ENCODE measurements at regions not wholly inside any gene's neighbourhood (a gene's known extent, or its start where the extent isn't known, plus 50 kb on each side); places are given as distances from the start of the nearest gene placed in this dataset.

DNA sequence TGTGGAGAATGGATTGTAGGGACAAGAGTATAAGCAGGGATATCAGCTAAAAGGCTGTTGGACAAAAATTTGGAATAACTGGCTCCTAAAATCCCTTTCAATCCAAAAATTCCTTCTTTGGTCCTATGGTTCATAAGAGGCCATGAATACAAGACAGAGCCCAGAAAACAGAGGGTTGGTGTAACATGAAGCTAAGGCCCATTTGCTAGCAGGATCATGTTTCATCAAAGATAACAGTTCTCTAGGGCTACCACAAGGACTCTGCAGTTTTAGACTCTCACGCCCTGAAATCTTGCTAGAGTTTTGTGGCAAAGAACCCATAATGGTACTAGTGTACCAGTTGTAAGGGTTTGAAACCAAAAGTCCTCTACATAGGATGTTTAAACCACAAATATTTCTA, 327.8 kb upstream of the TBX18 start:
- Histone ChIP-seq H3K4me1 (ENCODE audit: insufficient read depth, low read length) (no peaks in the 10 kb centered on the region), H3K9me3 (ENCODE audit: control insufficient read depth in 1 of 2, insufficient read depth in 1 of 2, low read length in 2 of 2) (peaks cover 0 to 10% of the 10 kb centered on the region in 2 experiments), H3K4me3 (ENCODE audit: low read length) (no peak overlapping the region), H3K36me3 (ENCODE audit: insufficient read depth, low read length) (no peaks in the 10 kb centered on the region), H3K27me3 (ENCODE audit: control insufficient read depth in 1 of 2, insufficient read depth in 2 of 2, low read length in 2 of 2) (no peaks in the 10 kb centered on the region), H3K27ac (ENCODE audit: low read depth in 1 of 2, low read length in 2 of 2) (no peak overlapping the region)
- Mint-ChIP-seq H3K36me3 (ENCODE audit: low read depth) (no peaks in the 10 kb centered on the region), H3K27ac (no peak overlapping the region), H3K4me3 (no peak overlapping the region), H3K4me1 (ENCODE audit: low read depth) (no peaks in the 10 kb centered on the region), H3K9me3 (peaks cover 13% of the 10 kb centered on the region), H3K27me3 (no peaks in the 10 kb centered on the region)
- POLR2A ChIA-PET = no interaction called here
- ATAC-seq (ENCODE audit: poor library complexity) (no peak), DNase-seq (no peak)
- CTCF ChIA-PET = no interaction called here
- intact Hi-C loops (cut with DNase I, micrococcal nuclease) = no loop called here
- TF ChIP-seq, protein P1, sequence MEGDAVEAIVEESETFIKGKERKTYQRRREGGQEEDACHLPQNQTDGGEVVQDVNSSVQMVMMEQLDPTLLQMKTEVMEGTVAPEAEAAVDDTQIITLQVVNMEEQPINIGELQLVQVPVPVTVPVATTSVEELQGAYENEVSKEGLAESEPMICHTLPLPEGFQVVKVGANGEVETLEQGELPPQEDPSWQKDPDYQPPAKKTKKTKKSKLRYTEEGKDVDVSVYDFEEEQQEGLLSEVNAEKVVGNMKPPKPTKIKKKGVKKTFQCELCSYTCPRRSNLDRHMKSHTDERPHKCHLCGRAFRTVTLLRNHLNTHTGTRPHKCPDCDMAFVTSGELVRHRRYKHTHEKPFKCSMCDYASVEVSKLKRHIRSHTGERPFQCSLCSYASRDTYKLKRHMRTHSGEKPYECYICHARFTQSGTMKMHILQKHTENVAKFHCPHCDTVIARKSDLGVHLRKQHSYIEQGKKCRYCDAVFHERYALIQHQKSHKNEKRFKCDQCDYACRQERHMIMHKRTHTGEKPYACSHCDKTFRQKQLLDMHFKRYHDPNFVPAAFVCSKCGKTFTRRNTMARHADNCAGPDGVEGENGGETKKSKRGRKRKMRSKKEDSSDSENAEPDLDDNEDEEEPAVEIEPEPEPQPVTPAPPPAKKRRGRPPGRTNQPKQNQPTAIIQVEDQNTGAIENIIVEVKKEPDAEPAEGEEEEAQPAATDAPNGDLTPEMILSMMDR (IDR thresholded peaks at IDR 0.05) = no peak

DNA sequence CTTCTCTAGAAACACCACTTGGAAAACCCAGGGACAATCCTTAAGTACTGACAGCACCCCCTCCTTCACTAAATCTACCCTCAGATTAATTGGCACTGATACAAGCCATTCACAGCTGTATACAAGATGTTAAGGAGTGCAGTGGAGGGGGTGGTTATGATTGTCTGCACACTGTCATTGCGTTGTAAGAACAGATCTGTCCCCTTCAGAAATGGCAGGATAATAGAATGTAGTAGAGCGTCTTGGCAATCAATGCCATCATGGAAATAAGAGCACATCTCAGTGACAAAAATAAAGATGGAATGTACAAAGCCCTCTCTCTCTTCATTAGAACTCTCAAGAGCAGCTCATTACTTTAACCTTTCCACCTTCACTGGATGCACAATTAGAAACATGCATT, 324.9 kb upstream of the TBX18 start:
- Histone ChIP-seq H3K27me3 (ENCODE audit: control insufficient read depth in 1 of 2, insufficient read depth in 2 of 2, low read length in 2 of 2) (no peaks in the 10 kb centered on the region), H3K9me3 (ENCODE audit: control insufficient read depth in 1 of 2, insufficient read depth in 1 of 2, low read length in 2 of 2) (peaks cover 0 to 4% of the 10 kb centered on the region in 2 experiments), H3K27ac (ENCODE audit: low read depth in 1 of 2, low read length in 2 of 2) (no peak overlapping the region), H3K36me3 (ENCODE audit: insufficient read depth, low read length) (no peaks in the 10 kb centered on the region), H3K4me1 (ENCODE audit: insufficient read depth, low read length) (no peaks in the 10 kb centered on the region), H3K4me3 (ENCODE audit: low read length) (no peak overlapping the region)
- Mint-ChIP-seq H3K27me3 (no peaks in the 10 kb centered on the region), H3K4me1 (ENCODE audit: low read depth) (no peaks in the 10 kb centered on the region), H3K4me3 (no peak overlapping the region), H3K36me3 (ENCODE audit: low read depth) (no peaks in the 10 kb centered on the region), H3K9me3 (peaks cover 16% of the 10 kb centered on the region), H3K27ac (no peak overlapping the region)
- ATAC-seq (ENCODE audit: poor library complexity) = no peak
- intact Hi-C loops (cut with DNase I, micrococcal nuclease) = no loop called here
- CTCF ChIA-PET = no interaction called here
- POLR2A ChIA-PET = no interaction called here
- no peak for DNase-seq
- TF ChIP-seq, protein P1 (IDR thresholded peaks at IDR 0.05) = no peak

DNA sequence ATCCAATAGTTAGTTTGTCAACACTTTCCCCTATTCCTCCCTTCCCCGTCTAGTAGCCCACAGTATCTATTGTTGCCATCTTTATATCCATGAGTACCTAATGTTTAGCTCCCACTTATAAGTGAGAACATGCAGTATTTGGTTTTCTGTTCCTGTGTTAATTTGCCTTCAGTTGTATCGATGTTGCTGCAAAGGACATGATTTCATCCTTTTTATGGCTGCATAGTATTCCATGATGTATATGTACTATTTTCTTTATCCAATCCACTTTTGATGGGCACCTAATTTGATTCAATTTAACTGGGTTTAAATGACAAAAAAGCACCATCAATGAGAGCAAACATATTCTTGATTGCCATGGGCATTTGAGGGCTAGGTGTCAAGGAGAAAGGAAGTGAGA, 321.5 kb upstream of the TBX18 start:
- Histone ChIP-seq H3K4me3 (ENCODE audit: low read length) (no peak overlapping the region), H3K27me3 (ENCODE audit: control insufficient read depth in 1 of 2, insufficient read depth in 2 of 2, low read length in 2 of 2) (no peaks in the 10 kb centered on the region), H3K4me1 (ENCODE audit: insufficient read depth, low read length) (no peaks in the 10 kb centered on the region), H3K36me3 (ENCODE audit: insufficient read depth, low read length) (no peaks in the 10 kb centered on the region), H3K9me3 (ENCODE audit: control insufficient read depth in 1 of 2, insufficient read depth in 1 of 2, low read length in 2 of 2) (peaks cover 0 to 4% of the 10 kb centered on the region in 2 experiments), H3K27ac (ENCODE audit: low read depth in 1 of 2, low read length in 2 of 2) (no peak overlapping the region)
- peaks cover 9% of the 10 kb centered on the region for H3K9me3 Mint-ChIP-seq
- no peaks in the 10 kb centered on the region for H3K36me3 Mint-ChIP-seq (ENCODE audit: low read depth)
- H3K4me1 Mint-ChIP-seq (ENCODE audit: low read depth) = no peaks in the 10 kb centered on the region
- POLR2A ChIA-PET = no interaction called here
- ATAC-seq (ENCODE audit: poor library complexity) = no peak
- TF ChIP-seq, protein P1 (IDR thresholded peaks at IDR 0.05) = no peak
- no peak for DNase-seq
- no peak overlapping the region for H3K27ac Mint-ChIP-seq
- H3K27me3 Mint-ChIP-seq = no peaks in the 10 kb centered on the region
- CTCF ChIA-PET = no interaction called here
- intact Hi-C loops (cut with DNase I, micrococcal nuclease) = no loop called here
- H3K4me3 Mint-ChIP-seq = no peak overlapping the region

Measured in CD4-positive, alpha-beta T cell (primary cell).